ENCODE measurements at regions not wholly inside any gene's neighbourhood (a gene's known extent, or its start where the extent isn't known, plus 50 kb on each side); places are given as distances from the start of the nearest gene placed in this dataset.
"Not testable (repeated sequence)": the region's sequence is repeated elsewhere in the genome, so short reads cannot be mapped to it uniquely, and the experiment has no call there.

DNA sequence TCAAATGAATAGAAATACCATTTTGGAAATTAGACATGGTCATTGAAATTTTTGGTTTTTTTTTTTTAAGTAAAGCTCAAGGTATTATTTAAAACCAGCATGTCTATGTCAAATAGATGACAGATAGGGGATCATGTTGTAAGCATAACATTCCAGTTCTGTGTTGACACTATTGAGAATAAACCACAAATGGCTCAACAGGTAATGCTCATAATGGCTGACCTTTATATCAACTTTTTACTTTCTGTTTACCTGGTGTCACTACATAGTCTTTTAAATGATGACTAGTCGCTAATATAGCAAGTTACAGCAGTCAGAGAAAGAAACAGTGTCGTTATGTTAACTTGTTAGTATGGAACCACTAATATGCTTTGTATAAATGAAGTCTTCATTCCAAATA lies 616.0 kb downstream of the GATA3 start:
- Histone ChIP-seq H3K4me1 (no peaks in the 10 kb centered on the region), H3K27ac (no peak overlapping the region), H3K27me3 (no peaks in the 10 kb centered on the region), H3K36me3 (no peaks in the 10 kb centered on the region), H3K9me3 (peaks cover 0 to 13% of the 10 kb centered on the region in 2 donors), H3K4me3 (no peak overlapping the region)
- intact Hi-C loops (cut with DNase I): no loop called here
- TF ChIP-seq, protein P1, sequence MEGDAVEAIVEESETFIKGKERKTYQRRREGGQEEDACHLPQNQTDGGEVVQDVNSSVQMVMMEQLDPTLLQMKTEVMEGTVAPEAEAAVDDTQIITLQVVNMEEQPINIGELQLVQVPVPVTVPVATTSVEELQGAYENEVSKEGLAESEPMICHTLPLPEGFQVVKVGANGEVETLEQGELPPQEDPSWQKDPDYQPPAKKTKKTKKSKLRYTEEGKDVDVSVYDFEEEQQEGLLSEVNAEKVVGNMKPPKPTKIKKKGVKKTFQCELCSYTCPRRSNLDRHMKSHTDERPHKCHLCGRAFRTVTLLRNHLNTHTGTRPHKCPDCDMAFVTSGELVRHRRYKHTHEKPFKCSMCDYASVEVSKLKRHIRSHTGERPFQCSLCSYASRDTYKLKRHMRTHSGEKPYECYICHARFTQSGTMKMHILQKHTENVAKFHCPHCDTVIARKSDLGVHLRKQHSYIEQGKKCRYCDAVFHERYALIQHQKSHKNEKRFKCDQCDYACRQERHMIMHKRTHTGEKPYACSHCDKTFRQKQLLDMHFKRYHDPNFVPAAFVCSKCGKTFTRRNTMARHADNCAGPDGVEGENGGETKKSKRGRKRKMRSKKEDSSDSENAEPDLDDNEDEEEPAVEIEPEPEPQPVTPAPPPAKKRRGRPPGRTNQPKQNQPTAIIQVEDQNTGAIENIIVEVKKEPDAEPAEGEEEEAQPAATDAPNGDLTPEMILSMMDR (IDR thresholded peaks at IDR 0.05): no peak
- no peak for ATAC-seq
- no peak for DNase-seq

DNA sequence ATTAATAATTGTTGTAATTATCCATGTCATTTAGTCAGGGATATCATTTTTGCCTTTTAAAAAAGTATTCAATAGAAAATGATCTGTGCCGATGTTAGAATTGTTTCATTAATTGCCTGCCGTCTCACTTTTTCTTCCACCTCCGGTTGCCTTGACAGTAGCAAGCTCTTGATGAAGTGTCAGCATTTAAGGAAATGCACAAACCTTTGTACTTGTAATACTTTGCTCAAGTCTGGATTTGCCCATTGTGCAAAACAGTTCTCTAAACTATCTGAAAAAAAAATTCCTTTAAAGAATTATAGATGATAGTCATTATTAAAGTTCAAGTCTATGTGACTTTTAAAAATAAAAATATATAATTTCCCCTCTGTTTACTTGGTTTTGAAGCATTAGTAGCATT lies 619.7 kb downstream of the GATA3 start:
- Histone ChIP-seq H3K27ac (no peak overlapping the region), H3K27me3 (no peaks in the 10 kb centered on the region), H3K4me3 (no peak overlapping the region), H3K36me3 (no peaks in the 10 kb centered on the region), H3K4me1 (no peaks in the 10 kb centered on the region), H3K9me3 (peaks cover 0 to 9% of the 10 kb centered on the region in 2 donors)
- TF ChIP-seq, protein P1 (IDR thresholded peaks at IDR 0.05): no peak
- intact Hi-C loops (cut with DNase I): no loop called here
- DNase-seq (no peak), ATAC-seq (no peak)

DNA sequence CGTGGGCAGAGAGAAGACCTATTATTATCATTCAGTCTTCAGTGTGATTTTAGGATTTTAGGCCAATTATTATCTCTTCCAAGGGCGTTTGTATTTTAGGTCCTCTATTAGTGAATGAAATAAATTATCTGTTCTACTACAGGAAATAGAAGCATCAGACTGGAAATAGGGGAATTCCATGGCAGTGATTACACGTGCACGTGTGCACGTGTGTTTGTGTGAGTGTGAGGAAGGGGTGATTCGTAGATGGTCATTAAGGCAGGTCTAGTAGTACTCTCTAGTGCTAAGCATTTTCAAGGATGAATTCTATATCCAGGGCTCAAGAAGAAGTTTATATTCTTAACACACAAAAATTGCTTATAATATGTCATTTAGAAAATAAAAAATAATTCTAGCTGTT lies 623.2 kb downstream of the GATA3 start:
- ATAC-seq (no peak), DNase-seq (no peak)
- Histone ChIP-seq H3K4me1 (no peaks in the 10 kb centered on the region), H3K9me3 (no peaks in the 10 kb centered on the region), H3K27ac (no peak overlapping the region), H3K36me3 (no peaks in the 10 kb centered on the region), H3K4me3 (no peak overlapping the region), H3K27me3 (no peaks in the 10 kb centered on the region)
- intact Hi-C loops (cut with DNase I): no loop called here
- TF ChIP-seq, protein P1 (IDR thresholded peaks at IDR 0.05): no peak

DNA sequence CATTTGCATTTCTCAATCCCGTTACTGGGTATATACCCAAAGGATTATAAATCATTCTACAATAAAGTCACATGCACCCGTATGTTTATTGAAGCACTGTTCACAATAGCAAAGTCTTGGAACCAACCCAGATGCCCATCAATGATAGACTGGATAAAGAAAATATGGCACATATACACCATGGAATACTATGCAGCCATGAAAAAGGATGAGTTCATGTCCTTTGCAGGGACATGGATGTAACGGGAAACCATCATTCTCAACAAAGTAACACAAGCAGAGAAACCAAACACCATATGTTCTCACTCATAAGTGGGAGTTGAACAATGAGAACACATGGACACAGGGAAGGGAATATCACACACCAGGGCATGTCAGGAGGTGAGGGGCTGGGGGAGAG lies 630.4 kb downstream of the GATA3 start:
- H3K9me3 ChIP-seq; H3K27me3 ChIP-seq; H3K4me3 ChIP-seq; ATAC-seq; H3K4me1 ChIP-seq; DNase-seq; intact Hi-C loops (cut with DNase I); H3K27ac ChIP-seq; H3K36me3 ChIP-seq: not testable (repeated sequence)

DNA sequence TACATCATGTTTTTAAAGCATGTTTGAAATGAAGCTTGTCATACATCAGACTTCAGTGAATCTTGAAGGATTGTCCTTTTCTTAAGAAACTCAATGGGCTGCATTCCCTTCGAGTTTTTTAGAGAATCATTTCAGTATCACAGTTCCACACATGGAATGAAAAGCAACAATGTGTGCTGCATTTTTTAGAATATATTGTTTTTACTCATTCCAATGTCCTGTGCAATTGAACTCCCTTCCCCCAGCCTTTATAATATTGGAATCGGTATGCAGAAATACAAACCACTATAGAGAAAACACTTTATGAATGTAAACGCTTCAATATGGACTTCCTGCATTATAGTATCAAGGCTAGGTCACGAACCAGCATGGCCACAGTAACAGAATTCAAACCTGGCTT lies 634.4 kb downstream of the GATA3 start:
- no peak for ATAC-seq

More for the DNA sequence above, 634.4 kb downstream of the GATA3 start:
- H3K4me3 ChIP-seq: no peak overlapping the region
- H3K4me1 ChIP-seq: no peaks in the 10 kb centered on the region
- peaks cover 0 to 5% of the 10 kb centered on the region in 2 donors for H3K9me3 ChIP-seq
- H3K27ac ChIP-seq: no peak overlapping the region
- TF ChIP-seq, protein P1 (IDR thresholded peaks at IDR 0.05): no peak
- no peaks in the 10 kb centered on the region for H3K36me3 ChIP-seq
- intact Hi-C loops (cut with DNase I): no loop called here
- no peaks in the 10 kb centered on the region for H3K27me3 ChIP-seq
- no peak for DNase-seq
